HG03045 (cell line): ENCODE measurements at regions not wholly inside any gene's neighbourhood (a gene's known extent, or its start where the extent isn't known, plus 50 kb on each side); places are given as distances from the start of the nearest gene placed in this dataset.

Experiments used
- ATAC-seq: cut with Tn5 transposase; IDR thresholded peaks from one replicate; pipeline ENCODE4 v1.9.1; 2021; ENCODE audit warnings: mild to moderate bottlenecking, moderate library complexity; ENCODE audit not compliant: unreplicated experiment

DNA sequence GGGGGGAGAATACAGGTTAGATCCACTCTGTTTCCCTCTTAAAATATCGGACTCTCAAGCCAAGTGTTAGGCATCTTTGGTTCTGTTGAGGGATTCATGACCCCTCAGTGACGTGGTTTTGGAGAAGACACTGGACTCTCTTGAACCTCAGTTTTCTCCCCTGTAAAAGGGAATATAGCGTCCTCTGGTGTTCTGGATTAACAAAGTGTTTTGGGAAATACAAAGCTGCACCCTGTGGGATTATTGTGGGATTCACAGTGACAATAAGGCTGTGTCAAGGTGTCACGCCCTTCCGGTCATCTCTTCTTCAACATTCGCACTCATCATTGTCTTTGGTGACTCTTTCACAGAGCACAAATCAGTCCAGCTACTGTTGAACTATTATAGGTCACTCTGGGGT is 139.0 kb downstream of the IRX1 start:
- ATAC-seq: no peak

DNA sequence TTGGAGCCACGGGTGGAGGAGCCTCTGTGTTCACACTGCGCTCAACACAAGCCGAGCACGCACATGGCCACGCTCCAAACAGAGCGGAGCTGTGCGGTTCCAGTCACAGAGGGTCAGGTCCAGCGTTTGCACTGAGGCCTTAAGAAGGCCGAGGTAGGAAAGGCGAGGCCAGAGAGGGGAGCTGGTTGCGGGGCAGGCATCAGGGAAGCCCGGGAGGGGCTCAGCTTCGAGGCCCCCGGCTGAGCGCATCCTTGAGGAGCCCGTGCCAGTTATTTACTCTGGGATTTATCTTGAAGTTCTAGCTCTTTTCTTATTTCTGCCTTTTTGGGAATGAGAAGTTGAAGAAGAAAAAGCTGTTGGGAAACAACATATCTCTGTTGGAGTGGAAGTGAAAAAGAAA is 140.8 kb downstream of the IRX1 start:
- no peak for ATAC-seq

DNA sequence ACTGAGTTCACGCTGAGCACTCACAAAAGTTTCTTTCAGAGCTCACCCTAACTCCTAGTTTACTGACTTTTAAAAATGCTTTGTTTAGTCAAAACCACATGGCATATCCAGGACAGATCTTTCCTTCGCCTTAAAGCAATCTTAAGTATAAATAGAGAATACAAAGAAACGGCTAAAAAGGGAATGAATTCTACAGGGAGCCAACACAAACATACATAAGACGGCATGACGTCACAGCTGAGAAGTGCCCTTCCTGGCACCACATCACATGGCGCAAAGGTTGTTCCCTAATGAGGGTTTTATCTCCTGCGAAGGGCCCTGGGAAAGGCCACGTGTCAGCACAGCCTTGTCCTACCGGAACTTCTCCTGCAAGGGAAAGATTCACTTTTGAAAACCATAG is 141.3 kb downstream of the IRX1 start:
- ATAC-seq: no peak

DNA sequence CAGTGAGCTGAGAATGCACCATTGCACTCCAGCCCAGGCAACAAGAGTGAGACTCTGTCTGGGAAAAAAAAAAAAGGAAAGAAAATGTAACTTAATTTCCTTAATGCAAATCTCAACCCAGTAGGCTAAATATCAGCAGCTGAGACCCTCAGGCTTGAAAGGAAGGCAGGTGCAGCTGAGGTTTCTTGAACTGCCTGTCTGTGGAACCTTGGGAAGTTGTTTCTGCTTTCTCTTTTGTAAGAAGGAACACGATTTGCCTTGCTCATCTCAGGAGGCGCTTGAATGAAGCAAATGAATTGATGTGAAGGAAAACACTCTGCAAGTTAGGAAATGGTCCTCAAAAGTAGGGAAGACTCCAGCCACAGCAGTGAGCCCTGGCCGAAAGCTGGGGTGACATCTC is 143.3 kb downstream of the IRX1 start:
- no peak for ATAC-seq

DNA sequence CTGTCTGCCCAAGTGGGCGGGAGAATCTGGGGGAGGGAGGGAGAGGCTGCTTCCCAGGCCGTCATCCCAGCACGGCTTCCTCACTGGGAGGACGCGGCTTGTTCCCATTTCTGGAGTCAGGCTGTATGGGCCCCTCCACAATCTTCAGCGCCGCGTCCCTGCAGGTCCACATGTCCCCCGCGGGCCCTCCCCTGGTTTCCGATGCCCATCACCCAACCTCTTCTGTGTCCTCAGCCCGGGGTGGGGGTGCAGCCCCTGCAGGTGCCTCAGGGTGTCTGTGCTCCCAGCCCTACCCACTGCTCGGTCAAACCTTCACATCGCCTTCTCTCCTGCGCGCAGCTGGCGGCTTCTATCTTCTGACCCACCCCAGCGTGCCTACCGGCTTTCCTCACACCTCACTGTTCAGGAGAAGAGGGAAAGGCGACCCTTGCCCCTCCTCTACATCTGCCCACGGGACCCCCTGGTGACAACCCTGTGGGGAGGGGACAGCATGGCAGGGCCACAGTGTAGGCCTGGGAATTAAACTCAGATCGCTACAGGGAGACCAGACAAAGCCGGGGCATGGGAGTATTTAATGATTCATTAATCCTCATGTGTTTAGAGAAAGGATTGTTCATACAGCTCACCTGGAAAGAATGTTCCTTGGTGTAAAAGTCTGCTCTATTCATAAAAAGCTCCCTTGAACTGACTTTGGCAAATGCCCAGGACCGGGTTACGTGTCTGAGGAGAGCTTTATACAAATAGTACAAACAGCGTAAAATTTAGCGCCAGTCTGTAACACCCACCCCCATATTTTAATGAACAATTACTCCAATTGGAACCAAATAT is 145.1 kb downstream of the IRX1 start:
- ATAC-seq: no peak

DNA sequence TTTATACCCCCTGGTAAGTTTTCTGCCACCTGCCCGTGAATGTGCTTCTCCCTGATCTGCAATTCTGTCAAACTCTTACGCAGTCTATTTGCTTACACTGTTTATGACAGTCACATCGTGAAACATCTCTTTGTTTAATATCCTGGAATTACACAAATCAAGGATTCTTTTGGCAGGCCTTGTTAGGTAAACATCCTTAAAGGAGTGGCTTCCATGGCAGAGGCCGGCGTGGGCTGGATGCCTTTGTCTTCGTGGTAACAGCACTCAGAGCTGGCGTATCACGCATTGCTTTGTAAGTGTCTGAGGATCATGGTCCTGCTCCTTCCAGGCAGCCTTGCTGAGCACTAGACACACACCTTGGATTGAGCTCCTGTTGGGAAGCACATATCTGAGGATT is 145.7 kb downstream of the IRX1 start:
- ATAC-seq: no peak

DNA sequence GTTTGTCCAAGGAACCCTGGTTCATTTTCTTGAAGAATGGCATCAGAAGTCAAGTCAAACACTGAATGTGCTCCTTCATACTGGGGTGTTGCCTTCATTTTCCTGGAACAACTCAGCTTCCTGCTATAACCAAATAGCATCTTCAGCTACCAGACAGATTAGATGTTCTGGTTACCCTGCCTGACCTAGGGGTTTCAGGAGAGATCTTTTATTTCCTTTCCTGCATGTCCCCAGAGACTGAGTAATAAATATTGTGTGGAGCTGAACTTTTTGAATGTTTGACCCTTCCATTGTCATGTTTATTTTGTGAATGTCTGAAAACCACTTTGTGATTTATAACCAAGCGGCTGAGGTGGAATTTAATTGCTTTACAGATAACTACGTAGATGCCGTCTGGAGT is 147.1 kb downstream of the IRX1 start:
- no peak for ATAC-seq

DNA sequence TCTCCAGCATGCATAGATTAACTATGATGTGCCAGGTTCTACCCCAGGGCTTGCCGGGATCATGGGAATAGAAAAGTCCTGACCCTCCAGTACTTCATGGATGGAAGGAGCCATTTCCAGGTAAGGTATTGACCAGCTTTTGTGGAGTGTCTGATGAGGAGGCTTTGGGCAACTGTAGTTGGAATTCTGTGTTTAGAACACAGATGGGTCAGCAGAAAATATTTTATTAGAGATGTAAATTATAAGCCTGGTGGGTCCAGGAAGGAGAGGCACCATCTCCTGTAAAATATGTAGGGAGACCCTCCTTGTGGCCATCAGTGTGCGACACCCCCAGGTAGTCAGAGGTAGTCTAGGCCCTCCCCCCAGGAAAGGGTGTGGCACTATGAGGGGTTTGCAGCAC is 156.2 kb downstream of the IRX1 start:
- no peak for ATAC-seq

DNA sequence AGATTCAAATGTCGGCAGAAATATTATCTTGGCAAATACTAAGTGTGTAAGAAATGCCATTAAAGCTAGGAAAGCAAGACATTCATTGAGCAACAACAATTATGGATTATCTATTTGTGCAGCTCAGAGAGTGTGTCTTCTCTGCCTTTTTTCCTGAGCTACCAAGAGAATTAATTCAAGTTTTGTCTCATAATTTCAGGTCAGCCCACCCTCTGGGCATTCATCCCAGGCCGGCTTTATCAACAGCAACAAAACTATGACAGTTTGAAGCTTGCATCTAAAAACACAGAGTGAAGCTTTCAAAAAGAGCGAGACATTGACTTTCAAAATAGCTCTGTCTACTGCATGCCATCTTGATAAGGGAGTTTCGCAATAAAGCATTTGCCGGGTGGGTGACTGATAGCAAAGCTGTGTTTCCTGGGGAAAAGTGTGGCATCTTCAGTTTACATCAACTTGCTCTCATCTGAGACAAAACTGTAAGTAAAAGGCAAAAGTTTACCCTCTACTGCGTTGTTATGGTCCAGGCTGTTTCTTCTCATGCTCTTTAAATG is 182.4 kb downstream of the IRX1 start:
- no peak for ATAC-seq

DNA sequence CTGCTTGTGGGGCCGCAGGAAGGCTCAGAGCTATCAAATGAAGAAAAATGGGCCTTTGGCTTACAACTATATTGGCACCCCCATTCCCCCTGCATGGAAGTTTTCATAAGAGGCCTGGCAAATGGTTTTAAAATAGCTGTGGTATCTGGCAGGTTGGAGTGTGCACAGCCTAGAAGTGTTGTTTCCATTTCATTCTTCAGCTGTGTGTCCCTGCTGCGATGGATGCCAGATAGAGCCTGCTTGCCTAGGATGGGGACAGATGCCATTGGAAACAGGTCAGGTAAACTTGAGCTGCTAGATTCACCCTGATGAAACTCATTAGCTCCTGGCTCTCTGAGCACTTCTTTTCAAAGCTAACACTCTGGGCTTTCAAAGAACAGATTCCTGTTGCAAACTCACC is 183.3 kb downstream of the IRX1 start:
- no peak for ATAC-seq

DNA sequence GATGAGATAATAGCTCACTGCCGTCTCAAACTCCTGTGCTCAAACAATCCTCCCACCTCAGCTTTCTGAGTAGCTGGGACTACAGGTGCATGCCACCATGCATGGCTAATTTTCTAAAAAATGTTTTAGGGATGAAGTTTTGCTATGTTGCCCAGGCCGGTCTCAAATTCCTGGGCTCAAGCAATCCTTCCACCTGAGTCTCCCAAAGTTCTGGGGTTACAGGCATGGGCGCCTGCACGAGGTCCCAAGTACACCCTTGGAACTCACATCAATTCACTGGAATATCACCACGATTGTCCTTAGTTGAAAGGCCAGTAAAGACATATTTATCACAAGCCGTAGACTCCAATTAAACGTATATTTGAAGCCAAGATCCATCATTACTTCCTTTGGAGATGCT is 184.6 kb downstream of the IRX1 start:
- no peak for ATAC-seq

DNA sequence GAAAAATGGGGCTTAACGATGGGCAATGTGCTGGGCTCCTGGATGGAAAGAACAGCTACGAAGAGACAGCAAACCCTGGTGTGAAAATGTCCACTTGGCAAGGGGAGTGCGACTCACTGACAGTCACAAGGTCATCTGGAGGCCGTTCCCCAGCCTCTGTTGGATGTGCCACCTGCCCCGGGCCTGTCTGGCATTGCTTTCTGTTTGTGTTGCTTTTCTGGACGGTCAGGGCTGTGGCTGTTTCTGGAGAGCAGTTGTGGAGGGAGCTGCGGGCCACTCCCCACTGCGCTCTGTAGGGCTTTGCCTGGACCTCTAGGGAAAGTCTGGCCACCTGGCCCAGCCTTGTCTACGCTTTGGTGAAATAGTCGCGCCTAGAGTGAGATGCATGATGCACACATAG is 185.3 kb downstream of the IRX1 start:
- ATAC-seq: no peak

DNA sequence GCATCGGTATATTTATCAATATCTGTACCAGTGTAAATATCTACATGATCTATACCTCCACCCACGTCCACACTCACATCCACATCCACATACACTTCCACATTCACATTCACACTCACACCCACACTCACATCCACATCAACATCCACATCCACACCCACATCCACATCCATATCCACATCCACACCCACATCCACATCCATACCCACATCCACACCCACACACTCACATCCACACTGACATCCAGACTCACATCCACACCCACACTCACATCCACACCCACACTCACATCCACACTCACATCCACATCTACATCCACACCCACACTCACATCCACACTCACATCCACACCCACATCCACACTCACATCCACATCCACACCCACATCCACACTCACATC is 189.2 kb downstream of the IRX1 start:
- no peak for ATAC-seq

DNA sequence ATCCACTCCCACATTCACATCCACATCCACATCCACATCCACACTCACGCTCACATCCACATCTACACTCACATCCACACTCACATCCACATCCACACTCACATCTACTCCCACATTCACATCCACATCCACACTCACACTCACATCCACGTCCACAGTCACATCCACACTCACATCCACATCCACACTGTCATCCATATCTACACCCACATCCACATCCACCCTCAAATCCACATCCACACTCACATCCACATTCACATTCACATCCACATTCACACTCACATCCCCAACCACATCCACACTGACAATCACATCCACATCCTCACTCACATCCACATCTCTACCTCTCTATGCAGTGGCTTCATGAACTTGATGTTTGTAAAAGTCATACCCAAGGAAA is 190.5 kb downstream of the IRX1 start:
- no peak for ATAC-seq

DNA sequence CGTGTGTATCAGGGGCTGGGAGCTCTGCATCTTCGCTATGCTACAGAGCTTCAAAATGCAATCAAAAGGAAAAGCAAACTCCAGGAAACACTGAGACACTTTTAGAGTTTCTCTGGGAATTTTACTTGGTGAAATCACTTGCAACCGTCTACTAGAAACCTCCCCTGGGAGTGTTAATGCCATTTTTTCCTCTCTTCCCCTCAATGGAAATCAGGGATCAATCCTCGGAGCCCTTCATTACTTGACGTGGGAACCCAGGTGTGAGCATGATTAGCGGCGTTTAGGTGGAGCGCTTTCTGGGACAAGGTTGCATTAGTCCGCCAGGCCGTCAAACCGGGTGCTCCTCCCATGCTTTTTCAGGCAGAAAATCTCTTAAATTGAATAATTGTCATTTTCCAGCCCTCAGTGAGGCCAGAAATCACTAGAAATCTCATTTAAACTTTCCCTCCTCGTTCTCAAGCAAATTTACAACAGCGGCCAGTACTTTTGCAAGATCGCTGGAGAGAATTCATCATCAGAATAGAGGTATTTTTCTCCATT is 191.3 kb downstream of the IRX1 start:
- ATAC-seq: no peak

DNA sequence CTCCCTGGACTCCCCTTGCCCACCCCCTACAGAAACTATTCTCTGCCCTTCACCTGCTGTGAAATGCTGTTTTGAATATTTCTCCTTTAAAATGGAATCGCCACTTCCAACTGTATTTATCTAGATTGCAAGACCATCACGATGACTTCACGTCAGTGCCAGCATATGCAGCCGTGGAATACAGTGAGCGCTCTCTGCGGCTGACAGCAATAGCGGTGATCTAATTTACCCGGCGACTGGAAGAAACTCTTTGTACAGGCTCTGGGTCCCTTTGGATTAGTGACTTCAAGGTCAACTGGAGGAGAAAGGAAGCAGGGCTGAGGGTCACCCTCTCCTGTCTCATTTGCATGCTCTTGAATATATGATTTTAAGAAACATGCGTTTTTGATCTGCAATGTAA is 192.0 kb downstream of the IRX1 start:
- ATAC-seq: no peak

DNA sequence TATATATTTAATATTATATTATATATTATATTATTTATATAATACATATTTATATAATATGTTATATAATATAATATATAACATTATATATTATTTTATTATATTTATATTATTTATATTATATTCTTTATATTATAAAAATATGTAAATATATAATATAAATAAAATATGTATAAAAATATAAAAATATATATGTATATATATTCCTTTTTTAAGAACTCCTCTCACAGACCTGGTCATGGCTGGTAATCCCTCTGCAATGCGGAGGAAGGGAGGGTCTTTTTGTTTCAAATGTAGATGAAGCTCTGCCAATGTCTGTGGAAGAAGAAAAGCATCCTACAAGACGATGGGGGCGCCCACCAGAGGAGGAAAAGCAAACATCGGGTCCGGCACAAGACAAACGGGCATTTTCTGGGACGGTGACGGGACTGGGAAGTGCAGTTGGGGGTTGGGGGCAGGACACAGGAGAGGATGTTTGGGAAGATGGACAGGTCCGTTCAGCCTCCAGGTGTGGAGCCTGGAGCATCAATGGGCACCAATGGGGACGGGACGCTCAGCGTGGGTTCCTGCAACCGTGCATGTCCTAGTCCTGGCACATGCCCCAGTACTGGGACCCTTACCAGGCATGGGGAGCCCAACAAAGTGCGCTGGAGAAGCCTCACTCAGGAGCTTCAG is 194.0 kb downstream of the IRX1 start:
- ATAC-seq: no peak

DNA sequence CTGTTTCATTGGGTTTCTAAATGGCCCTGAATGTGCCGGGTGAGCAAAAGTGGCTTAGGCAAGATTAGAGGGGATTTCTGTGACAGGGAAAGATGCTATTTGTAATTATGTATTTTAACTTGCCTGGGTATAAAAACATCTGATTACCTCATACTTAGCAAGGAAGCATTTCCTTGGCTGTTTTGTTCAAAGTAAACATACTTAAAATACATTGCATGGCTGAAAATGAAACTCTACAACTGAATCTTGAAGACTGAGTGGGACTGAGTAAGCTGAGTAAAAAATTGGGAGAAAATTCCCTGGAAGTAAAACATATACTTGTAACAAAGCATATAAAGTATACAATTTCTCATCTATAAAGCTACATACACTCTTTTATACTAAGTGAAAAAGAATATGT is 197.5 kb downstream of the IRX1 start:
- ATAC-seq: no peak

DNA sequence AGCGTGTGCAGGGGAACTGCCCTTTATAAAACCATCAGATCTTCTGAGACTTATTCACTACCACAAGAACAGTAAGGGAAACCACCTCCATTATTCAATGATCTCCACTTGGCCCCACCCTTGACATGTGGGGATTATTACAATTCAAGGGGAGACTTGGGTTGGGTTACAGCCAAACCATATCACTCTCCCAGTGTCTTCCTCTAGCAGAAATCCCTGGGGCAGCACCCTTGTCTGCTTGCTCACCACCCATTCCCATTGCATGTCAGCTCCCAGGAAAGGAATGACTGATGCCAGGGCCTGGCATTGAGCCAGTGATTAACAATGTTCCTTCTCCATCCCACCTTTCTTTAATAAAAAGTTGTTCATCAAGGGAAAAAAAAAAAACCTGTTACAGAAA is 199.0 kb downstream of the IRX1 start:
- ATAC-seq: no peak

DNA sequence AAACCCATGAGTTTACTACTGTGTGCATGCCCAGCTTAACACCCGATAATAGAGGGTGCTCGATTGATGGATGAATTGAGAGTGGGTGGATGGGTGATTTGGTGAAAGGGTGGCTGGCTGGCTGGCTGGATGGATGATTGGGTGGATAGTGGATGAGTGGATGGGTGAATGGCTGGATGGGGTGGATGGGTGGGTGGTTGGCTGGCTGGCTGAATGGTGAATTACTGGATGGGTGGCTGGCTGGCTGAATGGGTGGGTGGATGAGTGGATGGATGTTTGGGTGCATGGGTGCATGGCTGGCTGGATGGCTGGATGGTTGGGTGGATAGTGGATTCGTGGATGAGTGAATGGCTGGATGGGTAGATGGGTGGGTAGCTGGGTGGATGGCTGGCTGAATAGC is 201.1 kb downstream of the IRX1 start:
- no peak for ATAC-seq

DNA sequence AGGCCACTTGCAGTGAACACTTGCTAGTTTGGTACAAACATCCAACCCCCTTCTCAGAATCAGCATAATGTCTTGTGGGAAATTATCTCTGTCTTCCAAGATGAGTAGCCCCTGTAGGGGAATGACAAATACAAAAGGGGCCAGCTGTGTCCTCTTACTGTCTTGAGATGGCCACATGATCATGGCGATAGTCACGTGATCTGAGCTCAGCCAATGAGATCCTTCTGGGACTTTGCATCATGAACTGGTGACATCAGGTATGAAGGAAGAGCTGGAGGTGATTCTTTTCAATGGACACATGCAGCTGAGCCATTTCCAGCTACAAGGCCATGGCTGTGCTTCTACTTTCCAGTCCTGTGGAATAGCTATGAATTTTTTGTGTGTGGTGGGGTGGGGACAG is 206.3 kb downstream of the IRX1 start:
- no peak for ATAC-seq

DNA sequence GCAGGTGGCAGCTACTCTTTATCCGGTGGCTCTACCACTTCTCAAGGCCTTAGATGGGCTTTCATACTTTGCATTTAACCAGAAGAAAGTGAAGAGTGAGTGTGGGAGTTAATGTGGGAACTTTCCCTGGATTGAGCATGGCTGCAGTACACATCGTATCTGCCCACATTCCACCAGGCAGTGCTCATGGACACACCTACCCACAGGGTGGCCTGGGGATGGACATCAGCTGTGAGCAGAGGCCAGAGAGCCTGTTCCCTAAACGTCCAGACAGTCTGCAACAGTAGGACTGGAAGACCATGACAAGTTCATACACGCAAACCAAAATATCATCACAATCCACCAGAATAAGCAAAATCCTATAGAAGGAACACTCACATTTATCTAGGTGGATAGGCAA is 213.8 kb downstream of the IRX1 start:
- no peak for ATAC-seq
